ENCODE measurements at regions not wholly inside any gene's neighbourhood (a gene's known extent, or its start where the extent isn't known, plus 50 kb on each side); places are given as distances from the start of the nearest gene placed in this dataset.
A peak's percentile ranks its signal among the peaks of the same experiment; 100 is the strongest.

GRCh38 chr2:71757351-71757750, 304.0 kb downstream of the DYSF start:
- Histone ChIP-seq H3K4me2 (ENCODE audit: unreplicated experiment) (no peak overlapping the region), H3K9me3 (ENCODE audit: low read depth) (no peaks in the 10 kb centered on the region), H3K4me1 (ENCODE audit: insufficient read depth) (peaks cover 18% of the 10 kb centered on the region), H3F3A (ENCODE audit: insufficient read depth) (peaks cover 13% of the 10 kb centered on the region; the same call in 1 of the 2 replicates), H3K36me3 (ENCODE audit: low read depth) (no peaks in the 10 kb centered on the region), H3K27me3 (replicated peaks; ENCODE audit: insufficient read depth) (no peaks in the 10 kb centered on the region), H3K9me2 (ENCODE audit: insufficient read depth) (no peaks in the 10 kb centered on the region), H3K9ac (no peak overlapping the region), H4K20me1 (ENCODE audit: insufficient read depth) (no peaks in the 10 kb centered on the region), H3K79me2 (ENCODE audit: insufficient read depth) (no peaks in the 10 kb centered on the region), H2AFZ (no peak overlapping the region), H3K27ac (no peak overlapping the region), H3K4me3 (no peak overlapping the region)
- DNase-seq, result no peak
- 90 to 94% methylated on average over 9 of the region's 9 CpGs for WGBS, 2 experiments (ENCODE audit: low coverage in 1 of 2, low lambda C conversion rate in 2 of 2, missing lambda C conversion rate in 2 of 2)
- TF ChIP-seq EZH2phosphoT487 (IDR thresholded peaks at IDR 0.05; ENCODE audit: insufficient read depth, low read depth) (no peak), EZH2 (IDR thresholded peaks at IDR 0.05; ENCODE audit: insufficient read depth, poor library complexity, severe bottlenecking) (no peak)
- in situ Hi-C loops (cut with MboI), result no loop called here

GRCh38 chr2:71756280-71756906, 303.0 kb downstream of the DYSF start:
- 23 to 24% methylated on average over 4 of the region's 4 CpGs for WGBS, 2 experiments (ENCODE audit: low coverage in 1 of 2, low lambda C conversion rate in 2 of 2, missing lambda C conversion rate in 2 of 2)
- in situ Hi-C loops (cut with MboI), result no loop called here
- Histone ChIP-seq H3K4me1 (ENCODE audit: insufficient read depth) (peaks cover 18% of the 10 kb centered on the region), H3K36me3 (ENCODE audit: low read depth) (no peaks in the 10 kb centered on the region), H3K4me3 (no peak overlapping the region), H3K9ac (no peak overlapping the region), H3K27me3 (replicated peaks; ENCODE audit: insufficient read depth) (no peaks in the 10 kb centered on the region), H3K79me2 (ENCODE audit: insufficient read depth) (no peaks in the 10 kb centered on the region), H2AFZ (no peak overlapping the region), H3K4me2 (ENCODE audit: unreplicated experiment) (peak overlapping the region; percentile 3), H3F3A (ENCODE audit: insufficient read depth) (peaks cover 13% of the 10 kb centered on the region; the same call in 1 of the 2 replicates), H3K27ac (peak overlapping the region; percentile 17; the same call in 1 of the 2 replicates), H3K9me2 (ENCODE audit: insufficient read depth) (no peaks in the 10 kb centered on the region), H3K9me3 (ENCODE audit: low read depth) (no peaks in the 10 kb centered on the region), H4K20me1 (ENCODE audit: insufficient read depth) (no peaks in the 10 kb centered on the region)
- no peak for TF ChIP-seq EZH2 (IDR thresholded peaks at IDR 0.05; ENCODE audit: insufficient read depth, poor library complexity, severe bottlenecking)
- no peak for TF ChIP-seq EZH2phosphoT487 (IDR thresholded peaks at IDR 0.05; ENCODE audit: insufficient read depth, low read depth)
- DNase-seq, result peak; percentile 84

- H3K36me3 ChIP-seq (ENCODE audit: low read depth), result no peaks in the 10 kb centered on the region
- H4K20me1 ChIP-seq (ENCODE audit: insufficient read depth), result no peaks in the 10 kb centered on the region
- H3K4me1 ChIP-seq (ENCODE audit: insufficient read depth), result peaks cover 45% of the 10 kb centered on the region
- no peaks in the 10 kb centered on the region for H3K9me3 ChIP-seq (ENCODE audit: low read depth)
- no peaks in the 10 kb centered on the region for H3K27me3 ChIP-seq (replicated peaks; ENCODE audit: insufficient read depth)
- no peak overlapping the region for H3K27ac ChIP-seq
- no peak for DNase-seq
- no peak overlapping the region for H2AFZ ChIP-seq
- TF ChIP-seq EZH2phosphoT487 (IDR thresholded peaks at IDR 0.05; ENCODE audit: insufficient read depth, low read depth), result no peak
- TF ChIP-seq EZH2 (IDR thresholded peaks at IDR 0.05; ENCODE audit: insufficient read depth, poor library complexity, severe bottlenecking), result no peak
- peaks cover 41% of the 10 kb centered on the region for H3F3A ChIP-seq (ENCODE audit: insufficient read depth)
- in situ Hi-C loops (cut with MboI), result no loop called here
- H3K4me3 ChIP-seq, result no peak overlapping the region
- H3K4me2 ChIP-seq (ENCODE audit: unreplicated experiment), result no peak overlapping the region
- H3K9me2 ChIP-seq (ENCODE audit: insufficient read depth), result no peaks in the 10 kb centered on the region
- no peaks in the 10 kb centered on the region for H3K79me2 ChIP-seq (ENCODE audit: insufficient read depth)
- no peak overlapping the region for H3K9ac ChIP-seq
These were observed 298.2 kb downstream of the DYSF start for GRCh38 chr2:71751590-71751989.

- H3K27me3 ChIP-seq (replicated peaks; ENCODE audit: insufficient read depth), result no peaks in the 10 kb centered on the region; the same call in 1 of the 2 replicates
These were observed 296.3 kb downstream of the DYSF start for GRCh38 chr2:71749671-71750101.

More at GRCh38 chr2:71749671-71750101, 296.3 kb downstream of the DYSF start:
- Histone ChIP-seq H3K36me3 (ENCODE audit: low read depth) (no peaks in the 10 kb centered on the region), H3K9ac (no peak overlapping the region), H3K4me3 (no peak overlapping the region), H3F3A (ENCODE audit: insufficient read depth) (peaks cover 41% of the 10 kb centered on the region), H3K4me1 (ENCODE audit: insufficient read depth) (peaks cover 44% of the 10 kb centered on the region), H3K9me3 (ENCODE audit: low read depth) (no peaks in the 10 kb centered on the region), H4K20me1 (ENCODE audit: insufficient read depth) (no peaks in the 10 kb centered on the region), H3K4me2 (ENCODE audit: unreplicated experiment) (no peak overlapping the region), H2AFZ (no peak overlapping the region), H3K9me2 (ENCODE audit: insufficient read depth) (no peaks in the 10 kb centered on the region), H3K27ac (no peak overlapping the region), H3K79me2 (ENCODE audit: insufficient read depth) (no peaks in the 10 kb centered on the region)
- in situ Hi-C loops (cut with MboI), result no loop called here
- DNase-seq, result peak; percentile 71
- WGBS, 2 experiments (ENCODE audit: low coverage in 1 of 2, low lambda C conversion rate in 2 of 2, missing lambda C conversion rate in 2 of 2), result 4 to 15% methylated on average over 3 of the region's 3 CpGs
- TF ChIP-seq EZH2phosphoT487 (IDR thresholded peaks at IDR 0.05; ENCODE audit: insufficient read depth, low read depth) (no peak), EZH2 (IDR thresholded peaks at IDR 0.05; ENCODE audit: insufficient read depth, poor library complexity, severe bottlenecking) (no peak)

All from GM23248 (cell line).